ENCODE measurements at regions not wholly inside any gene's neighbourhood (a gene's known extent, or its start where the extent isn't known, plus 50 kb on each side); places are given as distances from the start of the nearest gene placed in this dataset.

GRCh38 chr5:101062902-101063301, 159.8 kb upstream of the ST8SIA4 start:
- TF ChIP-seq POLR2A (IDR thresholded peaks at IDR 0.05) (no peak), CTCF (IDR thresholded peaks at IDR 0.05) (no peak)

Measured in adrenal gland (tissue), 5 donors.